HG02884 (cell line): ENCODE measurements at regions not wholly inside any gene's neighbourhood (a gene's known extent, or its start where the extent isn't known, plus 50 kb on each side); places are given as distances from the start of the nearest gene placed in this dataset.
"Not testable (repeated sequence)": the region's sequence is repeated elsewhere in the genome, so short reads cannot be mapped to it uniquely, and the experiment has no call there.

Experiments used
- ATAC-seq: cut with Tn5 transposase; IDR thresholded peaks from one replicate; pipeline ENCODE4 v1.9.1; 2021; ENCODE audit warnings: mild to moderate bottlenecking, moderate library complexity; ENCODE audit not compliant: unreplicated experiment

DNA sequence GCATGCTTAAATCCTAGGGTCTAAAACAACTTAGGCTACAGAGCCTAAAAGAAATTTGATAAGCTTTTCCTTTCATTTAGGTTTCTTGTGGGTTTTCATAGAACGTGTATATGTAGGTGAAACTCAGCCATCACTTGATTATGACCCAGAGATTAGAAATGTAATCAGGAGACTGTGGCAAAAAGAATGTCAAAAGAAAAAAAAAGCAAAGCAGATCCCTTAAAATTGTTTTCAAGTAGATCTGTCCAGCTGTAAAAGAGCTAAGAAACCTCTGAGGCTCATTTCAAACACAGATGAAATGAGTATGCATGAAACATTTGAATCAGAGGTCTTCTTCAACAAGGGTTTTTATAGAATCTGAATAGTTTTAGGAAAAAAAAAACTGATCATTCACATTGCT, 341.3 kb upstream of the PRDM1 start:
- ATAC-seq, result no peak

DNA sequence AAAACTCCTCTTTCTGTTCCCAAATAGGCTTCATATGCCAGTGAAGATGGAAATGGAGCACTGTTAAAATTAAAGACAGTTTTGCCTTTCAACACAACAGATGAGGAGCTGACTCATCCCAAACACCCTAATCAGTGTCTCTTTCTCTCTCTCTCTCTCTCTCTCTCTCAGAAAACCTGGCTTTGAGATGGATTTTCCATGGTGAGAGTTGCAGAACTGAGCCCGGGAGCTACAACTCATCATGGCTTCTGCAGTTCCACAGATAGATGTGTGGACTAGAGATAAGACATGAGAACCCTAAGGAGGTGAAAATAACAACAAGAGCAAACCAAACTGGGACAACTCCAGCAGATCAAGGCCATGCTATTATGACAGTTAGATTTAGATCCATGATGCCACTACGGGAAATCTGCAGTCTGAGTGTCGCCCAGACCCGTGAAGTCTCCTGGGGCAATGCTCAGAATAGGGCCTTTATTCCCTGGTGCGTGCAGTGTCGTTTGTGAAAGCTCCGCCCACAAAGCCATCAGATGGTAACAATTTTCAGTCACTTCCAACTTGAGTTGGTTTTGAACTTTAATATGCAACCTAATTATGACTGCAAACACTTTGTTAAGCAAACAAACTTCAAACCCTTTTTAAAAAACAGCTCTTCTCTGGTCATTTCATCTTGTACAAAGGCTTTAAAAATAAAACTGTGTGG, 338.2 kb upstream of the PREP start:
- no peak for ATAC-seq

DNA sequence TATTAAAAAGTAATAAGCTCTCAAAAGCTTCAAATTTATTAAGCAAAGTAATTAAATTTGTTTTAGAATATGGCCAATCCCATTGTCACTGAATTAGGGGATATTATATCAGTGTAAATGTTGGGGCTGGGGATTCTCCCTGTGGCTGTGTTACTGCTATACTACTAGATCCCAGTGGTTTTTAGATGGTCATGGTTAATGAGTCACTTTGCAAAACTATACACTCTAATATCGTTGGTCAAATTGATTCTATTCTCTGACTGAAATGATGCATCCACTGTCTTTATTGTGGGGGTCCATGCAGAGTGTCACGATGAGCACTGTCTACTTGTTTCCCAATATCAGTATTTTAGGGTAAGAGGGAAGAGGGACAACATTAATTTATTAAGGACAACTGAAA, 336.9 kb upstream of the PREP start:
- ATAC-seq, result no peak

DNA sequence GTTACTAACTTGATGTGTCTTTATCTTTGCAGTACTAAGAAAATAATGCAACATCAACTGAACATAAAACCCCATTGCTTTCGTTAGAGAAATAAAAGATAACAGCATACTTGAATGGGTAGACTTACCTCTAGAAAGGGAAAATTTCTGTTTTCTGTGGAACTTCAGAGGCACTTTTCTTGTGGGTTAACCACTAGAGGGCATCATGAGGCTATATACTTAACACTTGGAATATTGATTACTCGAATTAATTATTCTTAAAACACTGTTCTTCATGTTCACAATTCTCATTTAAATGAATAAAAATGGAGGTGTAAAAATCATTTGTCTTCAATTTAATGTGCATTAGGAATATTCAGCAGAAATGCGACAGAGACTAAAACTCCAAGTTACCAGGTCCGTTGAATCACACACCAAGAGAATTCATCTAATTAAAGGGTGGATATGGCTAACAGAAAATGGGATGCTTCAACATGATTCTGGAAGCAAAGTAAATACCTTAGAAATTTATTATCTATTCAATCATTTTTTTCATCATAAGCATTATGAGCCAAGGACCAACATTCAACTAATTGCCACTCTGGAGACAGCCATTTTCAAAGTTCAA, 330.8 kb upstream of the PREP start:
- ATAC-seq, result no peak

DNA sequence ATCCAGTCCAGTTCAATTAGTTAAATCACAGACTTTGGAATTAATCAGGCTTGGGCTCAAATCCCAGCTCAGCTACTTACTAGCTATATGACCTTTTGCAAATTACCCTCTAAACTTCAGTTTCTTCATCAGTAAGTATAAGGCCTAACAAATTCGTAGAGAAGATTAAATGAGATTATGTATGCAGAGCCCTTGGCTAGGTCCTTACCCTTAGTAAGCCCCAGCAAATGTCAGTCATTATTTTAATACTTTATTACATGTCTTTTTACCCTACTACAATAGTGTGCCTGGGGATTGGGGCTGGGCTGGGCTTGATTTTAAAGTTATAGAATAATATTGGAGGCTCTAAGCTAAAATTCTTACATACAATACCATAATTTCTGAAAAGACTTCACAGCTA, 326.1 kb upstream of the PREP start:
- no peak for ATAC-seq

DNA sequence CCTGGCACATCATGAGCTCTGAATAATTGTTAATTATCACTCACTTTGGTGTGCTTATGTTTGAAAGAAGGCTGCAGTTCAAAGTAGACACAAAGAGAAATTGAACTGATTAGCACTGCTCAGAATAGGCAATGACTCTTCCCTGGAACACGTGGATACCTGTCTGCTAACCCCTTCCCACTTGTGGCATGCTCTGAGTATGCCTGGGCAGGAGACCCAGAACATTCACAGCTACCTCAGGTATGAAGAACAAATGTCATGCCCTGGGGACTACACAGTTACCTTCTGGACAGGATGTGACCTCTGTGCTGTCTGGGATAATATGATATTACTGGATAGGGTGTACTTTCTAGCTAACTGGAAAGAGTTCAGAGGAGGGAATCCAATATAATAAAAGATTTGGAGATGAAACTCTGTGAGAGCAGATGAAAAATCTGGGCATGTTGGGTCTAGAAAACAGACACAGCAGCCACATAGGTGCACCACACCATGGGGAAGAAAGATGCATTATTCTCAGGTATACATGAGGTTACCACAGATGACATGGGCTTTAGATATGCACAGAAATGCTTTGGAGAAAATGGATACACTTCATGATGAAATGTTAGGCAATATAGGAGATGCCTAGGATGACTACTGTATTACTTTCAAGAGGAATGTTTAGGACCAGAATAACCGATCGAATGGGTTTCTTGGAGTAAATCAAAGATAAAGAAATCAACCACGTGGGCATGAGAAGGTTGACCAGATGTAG, 324.2 kb upstream of the PREP start:
- ATAC-seq, result no peak

DNA sequence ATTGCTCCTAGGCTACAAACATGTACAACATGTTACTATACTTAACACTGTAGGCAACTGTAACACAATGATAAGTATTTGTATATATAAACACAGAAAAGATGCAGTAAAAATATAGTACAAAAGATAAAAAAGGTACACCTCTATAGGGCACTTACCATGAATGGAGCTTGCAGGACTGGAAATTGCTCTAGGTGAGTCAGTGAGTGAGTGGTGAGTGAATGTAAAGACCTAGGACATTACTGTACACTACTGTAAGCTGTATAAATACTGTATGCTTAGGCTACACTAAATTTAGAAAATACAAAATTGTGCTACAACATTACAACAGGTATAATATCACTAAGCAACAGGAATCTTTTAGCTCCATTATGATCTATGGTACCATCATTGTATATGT, 312.0 kb upstream of the PREP start:
- ATAC-seq, result no peak

DNA sequence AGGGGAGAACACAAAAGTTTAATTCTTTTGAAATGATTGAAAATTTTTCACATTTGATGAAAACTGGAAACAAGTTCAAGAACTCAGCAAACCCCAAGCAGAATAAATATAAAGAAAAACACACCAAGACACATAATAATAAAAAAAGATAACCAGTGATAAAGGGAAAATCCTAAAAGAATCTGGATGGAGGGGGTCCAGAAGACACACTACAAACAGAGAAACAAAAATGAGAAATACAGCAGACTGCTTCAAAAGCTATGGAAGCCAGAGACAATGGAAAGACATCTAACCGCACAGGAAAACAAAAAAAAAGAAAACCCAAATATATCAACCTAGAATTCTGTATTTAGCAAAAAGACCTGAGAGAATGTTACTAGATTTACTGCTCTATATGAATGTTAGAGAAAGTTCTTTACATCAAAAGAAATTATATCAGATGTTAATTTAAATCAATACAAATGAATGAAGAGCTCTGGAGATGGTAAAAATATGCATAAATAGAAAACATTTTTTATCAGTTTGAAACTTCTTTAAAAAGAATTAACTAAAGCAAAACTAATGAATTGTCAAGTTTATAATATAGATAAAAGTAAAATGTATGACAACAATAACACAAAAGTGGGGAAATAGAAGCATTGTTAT, 310.7 kb upstream of the PREP start:
- no peak for ATAC-seq

DNA sequence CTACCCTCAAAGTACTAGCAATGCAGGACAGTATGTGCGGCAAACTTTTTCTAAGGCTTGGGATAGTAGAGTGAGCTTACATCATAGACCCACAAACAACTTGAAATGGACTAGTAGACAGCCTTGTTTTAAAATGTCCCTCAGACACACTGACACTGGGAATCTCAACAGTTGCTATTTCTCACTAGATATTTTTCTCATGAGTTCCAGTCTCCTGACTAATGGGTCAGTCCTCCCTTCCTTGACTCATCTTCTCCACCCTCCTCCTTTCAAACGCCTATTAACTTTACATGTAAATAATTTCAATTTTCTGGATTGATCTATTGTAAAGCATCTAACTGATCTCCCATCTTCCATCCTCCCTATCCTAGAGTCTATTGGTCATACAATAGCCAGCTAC, 308.3 kb upstream of the PREP start:
- no peak for ATAC-seq

DNA sequence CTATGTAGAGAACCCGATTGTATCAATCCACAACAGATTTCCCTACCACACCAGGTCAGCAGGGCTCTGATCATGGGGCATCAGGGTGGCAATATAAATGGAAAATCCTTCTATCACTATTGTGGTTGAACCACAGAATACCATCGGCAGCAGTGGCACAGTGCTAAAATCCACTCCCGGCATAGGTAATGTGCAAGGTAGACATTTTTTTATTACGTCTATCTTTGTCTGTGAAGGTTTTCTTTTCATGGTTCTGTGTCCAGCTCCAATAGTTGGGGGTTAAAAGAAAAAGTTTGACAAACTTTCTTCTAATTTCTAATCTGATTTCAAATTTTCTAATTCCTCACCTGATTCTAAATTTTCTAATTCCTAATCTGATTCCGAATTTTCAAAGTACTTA, 302.7 kb upstream of the PREP start:
- ATAC-seq, result no peak

DNA sequence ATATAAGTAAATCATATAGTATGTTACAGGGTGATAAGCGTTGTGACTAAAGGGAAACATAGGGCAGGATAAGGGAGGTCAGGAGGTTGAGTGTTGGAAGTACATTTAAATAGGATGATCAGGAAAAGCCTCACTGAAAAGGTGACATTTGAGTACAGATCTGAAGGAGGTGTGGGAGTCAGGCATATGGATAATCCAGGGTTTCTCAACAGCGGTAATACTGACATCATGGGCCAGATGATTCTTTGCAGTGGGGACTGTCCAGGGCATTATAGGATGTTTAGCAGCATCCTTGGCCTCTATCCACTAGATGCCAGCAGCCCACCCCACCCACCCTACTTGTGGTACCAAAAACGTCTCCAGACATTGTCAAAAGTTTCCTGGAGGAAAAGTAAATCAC, 292.6 kb upstream of the PREP start:
- ATAC-seq, result no peak

DNA sequence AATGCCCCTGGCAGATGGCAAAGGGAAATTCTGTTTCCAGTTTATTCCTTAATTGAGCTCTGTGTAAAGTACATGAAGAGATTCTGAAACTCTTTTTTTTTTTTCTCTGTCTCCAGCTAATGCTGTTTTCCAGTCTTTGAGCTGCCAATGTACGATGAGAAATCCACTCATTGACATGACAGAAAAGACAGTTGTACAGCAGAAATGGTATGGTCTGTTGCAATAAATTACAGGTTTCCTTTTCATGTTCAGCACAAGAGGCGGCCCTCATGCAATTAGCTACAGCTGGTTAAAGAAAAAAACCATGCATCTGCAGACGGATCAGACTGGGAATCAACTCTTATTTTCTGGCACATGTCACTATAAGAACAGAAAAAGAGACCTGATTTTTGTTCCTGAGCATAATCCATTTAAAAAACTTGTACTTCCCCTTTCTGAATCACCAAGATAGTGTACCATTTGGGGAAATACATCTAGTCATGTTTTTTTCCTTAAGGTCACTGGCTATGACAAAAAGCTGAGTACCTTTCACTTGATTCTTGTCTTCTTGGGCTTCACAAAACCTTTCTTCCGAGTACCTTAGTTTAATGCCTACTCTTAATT, 289.8 kb upstream of the PREP start:
- ATAC-seq, result no peak

DNA sequence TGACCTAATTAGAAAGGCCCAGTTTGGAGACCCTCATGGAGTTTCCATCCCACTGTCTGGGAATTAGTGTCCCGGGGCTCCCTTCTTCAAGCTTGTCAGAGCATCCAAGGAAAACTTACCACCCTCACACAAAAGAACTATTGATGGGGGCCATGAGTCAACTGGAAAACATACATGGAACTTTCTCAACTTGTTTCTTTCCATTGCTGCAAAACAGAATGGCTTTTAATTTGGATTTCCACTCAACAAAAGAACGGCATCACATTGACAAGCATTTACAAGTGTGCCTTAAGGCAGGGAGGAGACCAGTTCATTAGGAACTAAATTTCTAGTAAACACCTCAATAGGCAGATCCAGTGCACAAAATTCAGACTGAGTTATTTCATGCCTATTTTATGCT, 289.1 kb upstream of the PREP start:
- no peak for ATAC-seq

DNA sequence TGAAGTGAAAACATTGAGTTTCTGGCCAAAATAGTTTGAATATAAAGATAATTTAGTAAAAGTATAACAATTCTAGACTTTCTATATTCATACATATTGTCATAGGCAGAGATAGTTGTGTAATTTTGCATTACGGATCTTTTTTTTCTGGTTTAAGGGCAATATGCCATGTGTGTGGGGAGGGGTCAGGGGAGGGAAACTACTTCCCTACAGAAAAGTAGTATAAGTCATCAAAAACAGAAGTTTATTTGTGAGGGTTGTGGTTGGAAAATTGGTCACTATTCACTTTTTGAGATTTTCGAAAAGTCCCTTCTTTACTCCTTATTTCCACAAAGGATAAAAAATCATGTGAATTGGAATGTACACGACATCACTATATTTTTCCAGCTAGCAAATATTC, 288.2 kb upstream of the PREP start:
- ATAC-seq, result no peak

DNA sequence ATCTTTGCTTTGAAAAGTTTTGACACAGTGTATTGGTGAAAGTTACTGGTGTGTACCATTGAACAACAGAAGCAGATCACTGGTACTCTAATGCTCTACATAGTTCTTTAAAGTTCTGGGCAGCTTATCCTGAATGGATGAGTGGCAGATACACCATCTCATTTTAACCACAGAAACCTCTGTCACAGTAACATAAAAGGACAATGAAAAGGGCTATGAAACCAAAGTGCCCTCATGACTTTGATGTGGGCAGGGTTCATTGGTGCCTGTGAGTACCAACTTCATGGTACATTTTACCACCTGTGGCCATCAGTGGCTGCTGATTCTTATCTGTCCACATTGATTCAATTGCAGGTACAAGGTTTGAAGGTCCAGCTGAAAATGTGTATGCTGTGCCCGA, 285.7 kb upstream of the PREP start:
- no peak for ATAC-seq

DNA sequence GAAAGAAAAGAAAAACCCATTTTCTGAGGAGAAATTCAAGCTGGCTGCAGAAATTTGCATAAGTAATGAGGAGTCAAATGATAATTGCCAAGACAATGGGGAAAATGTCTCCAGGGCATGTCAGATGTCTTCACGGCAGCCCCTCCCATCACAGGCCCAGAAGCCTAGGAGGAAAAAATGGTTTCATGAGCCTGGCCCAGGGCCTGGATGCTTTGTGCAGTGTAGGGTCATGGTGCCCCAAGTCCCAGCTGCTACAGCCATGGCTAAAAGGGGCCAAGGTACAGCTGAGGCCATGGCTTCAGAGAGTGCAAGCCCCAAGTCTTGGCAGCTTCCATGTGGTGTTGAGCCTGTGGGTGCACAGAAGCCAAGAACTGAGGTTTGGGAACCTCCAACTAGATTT, 283.9 kb upstream of the PREP start:
- not testable (repeated sequence) for ATAC-seq

DNA sequence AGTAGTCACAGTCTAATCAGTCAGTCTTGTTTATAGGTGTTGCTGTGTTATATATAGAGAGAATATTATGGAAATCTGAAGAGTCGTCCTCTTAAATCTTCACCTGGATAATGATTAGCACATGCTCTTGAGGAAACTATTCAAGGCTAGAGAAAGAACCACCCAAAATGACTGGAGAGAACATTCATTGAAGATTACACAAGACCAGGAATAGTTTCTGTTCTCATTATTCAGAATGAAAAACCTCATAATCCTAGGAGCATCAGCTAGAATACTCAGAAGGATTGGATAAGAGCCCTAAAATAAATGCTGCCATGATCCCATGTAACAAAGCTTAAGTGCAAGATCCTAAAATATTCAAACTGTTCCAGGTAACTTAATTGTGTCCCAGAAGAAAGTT, 278.2 kb upstream of the PREP start:
- ATAC-seq, result no peak

DNA sequence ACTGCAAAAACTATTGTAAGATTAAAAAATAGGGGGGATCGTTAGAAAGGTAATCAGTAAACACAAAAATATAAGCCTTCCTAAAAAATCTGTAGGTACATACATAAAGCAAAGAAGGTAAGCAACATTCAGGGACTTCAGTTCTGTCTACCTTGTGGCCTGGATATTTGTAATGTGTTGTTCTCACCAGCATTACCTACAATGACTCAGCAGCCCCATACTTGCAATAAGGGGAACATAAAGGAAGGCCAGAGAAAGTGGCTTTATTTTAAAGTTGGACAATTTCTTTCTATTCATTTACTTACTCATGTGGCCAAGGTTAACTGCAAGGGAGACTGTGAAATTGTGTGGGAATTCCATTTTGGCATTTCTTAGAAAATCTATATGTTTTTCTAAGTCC, 277.2 kb upstream of the PREP start:
- ATAC-seq, result no peak

DNA sequence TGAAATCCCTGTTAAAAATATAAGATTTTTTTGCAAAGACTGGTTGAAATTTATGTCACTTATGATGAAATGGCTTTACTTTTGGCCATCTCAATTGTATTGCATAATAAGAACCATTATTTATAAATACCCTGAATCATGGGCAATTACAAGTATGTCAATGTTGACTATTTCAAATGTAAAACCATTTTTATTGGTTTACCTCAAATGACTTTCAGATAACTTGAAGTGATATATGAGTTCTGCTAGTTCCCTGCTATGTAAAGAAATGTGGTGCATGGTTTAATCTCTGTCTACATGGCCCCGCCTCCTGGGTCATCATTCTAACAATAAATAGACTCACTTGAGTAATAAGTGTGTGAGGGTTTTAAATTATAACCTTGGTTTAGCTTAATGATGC, 275.6 kb upstream of the PREP start:
- ATAC-seq, result no peak

DNA sequence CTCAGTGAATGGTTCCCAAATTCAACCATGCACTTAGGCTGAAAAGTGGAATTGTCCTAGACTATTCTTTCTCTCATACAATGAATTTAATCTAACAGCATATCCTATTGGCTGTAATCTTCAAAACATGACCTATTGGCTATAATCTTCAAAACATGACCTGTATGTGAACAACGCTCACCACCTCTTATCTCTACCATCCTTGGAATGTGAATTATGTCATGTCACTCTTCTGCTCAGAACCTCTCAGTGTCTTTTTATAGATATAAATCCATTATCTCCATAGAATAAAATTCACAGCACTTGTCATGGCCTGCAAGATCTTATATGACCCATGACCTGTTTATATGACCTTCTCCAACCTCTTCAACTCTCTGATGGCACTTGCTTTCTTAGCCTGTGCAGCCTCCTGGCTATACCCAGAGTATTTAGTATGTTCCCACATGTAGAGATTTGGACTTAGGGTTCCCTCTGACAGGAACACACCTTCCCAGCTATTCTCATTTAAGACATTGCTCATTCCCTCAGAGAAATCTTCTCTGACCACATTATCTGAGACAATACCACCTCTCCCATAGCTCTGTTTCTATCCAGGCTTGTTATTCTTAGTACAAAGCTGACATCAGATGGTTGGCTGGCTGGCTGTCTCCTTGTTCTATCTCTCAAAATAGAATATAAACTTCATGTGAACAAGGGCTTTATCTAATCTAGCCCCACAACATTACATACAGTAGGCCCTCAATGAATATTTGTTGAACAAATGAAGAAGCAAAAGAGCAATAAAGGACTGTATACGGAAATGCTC, 275.0 kb upstream of the PREP start:
- no peak for ATAC-seq

DNA sequence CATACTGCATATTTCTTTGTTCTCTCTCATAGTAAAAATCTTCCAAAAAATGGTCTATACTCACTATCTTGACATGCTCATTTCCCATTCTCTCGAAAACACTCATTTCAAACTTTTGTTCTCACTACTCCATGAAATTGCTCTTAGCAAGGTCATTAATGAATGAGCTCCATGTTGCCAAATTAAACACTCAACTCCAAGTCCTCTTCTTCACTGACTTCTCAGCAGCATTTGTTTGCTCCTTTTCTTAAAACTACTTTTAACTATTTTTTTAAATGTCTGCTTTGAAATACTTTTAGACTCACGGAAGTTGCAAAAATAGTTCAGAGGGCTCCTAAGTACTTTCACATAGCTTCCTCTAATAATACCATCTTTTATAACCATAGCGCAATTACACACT, 274.0 kb upstream of the PREP start:
- no peak for ATAC-seq
